Calu3 (cell line): ENCODE measurements at regions not wholly inside any gene's neighbourhood (a gene's known extent, or its start where the extent isn't known, plus 50 kb on each side); places are given as distances from the start of the nearest gene placed in this dataset.
"Not testable (repeated sequence)": the region's sequence is repeated elsewhere in the genome, so short reads cannot be mapped to it uniquely, and the experiment has no call there.

ENCODE experiments used
- BruUV-seq: library from RNA; stranded (reverse); fragments of 400-500 nt; replicated peaks from 2 replicates; lab custom pipeline; 2021; lab: Mats Ljungman, UMichigan
- CTCF ChIA-PET: fragments of 300-600 bp; sonication (Branson Sonifier 250); formaldehyde crosslinking; loops from one replicate; lab custom pipeline; 2022; ENCODE audit warnings: antibody characterized with exemption; lab: Charles Lee
- DNase-seq: peaks from one replicate; pipeline ENCODE4 v3.0.0; 2022
- H3K27ac Mint-ChIP-seq: one replicate; pipeline ENCODE4 v1.8.0; 2022; ENCODE audit warnings: mixed read lengths; ENCODE audit not compliant: unreplicated experiment
- H3K27me3 Mint-ChIP-seq: one replicate; pipeline ENCODE4 v1.8.0; 2022; ENCODE audit warnings: mixed read lengths; ENCODE audit not compliant: unreplicated experiment
- H3K36me3 Mint-ChIP-seq: one replicate; pipeline ENCODE4 v1.8.0; 2022; ENCODE audit warnings: mild to moderate bottlenecking, moderate library complexity, mixed read lengths; ENCODE audit not compliant: insufficient read depth, unreplicated experiment
- H3K4me1 Mint-ChIP-seq: one replicate; pipeline ENCODE4 v1.8.0; 2022; ENCODE audit warnings: mild to moderate bottlenecking, low read depth, mixed read lengths; ENCODE audit not compliant: unreplicated experiment
- H3K4me3 Mint-ChIP-seq: one replicate; pipeline ENCODE4 v1.8.0; 2022; ENCODE audit warnings: mild to moderate bottlenecking, low read depth, moderate library complexity, mixed read lengths; ENCODE audit not compliant: unreplicated experiment
- H3K9me3 Mint-ChIP-seq: one replicate; pipeline ENCODE4 v1.8.0; 2022; ENCODE audit warnings: low read depth, mixed read lengths; ENCODE audit not compliant: unreplicated experiment
- CTCF ChIP-seq: fragments of 200-600 bp; IDR thresholded peaks from one replicate; pipeline ENCODE4 v1.8.0; 2022; ENCODE audit warnings: antibody characterized with exemption; ENCODE audit not compliant: unreplicated experiment
- intact Hi-C: fragments of 100-400 bp; cut with micrococcal nuclease; formaldehyde crosslinking; loops from one replicate; pipeline ENCODE4 v1.10.0; 2022; ENCODE audit not compliant: unreplicated experiment

GRCh38 chr20:29313481-29313880, 1944.0 kb upstream of the DEFB115 start:
- DNase-seq, result no peak
- no peaks in the 10 kb centered on the region for H3K4me1 Mint-ChIP-seq
- H3K27me3 Mint-ChIP-seq, result no peaks in the 10 kb centered on the region
- peaks cover 27% of the 10 kb centered on the region for H3K9me3 Mint-ChIP-seq
- CTCF ChIA-PET, result no interaction called here
- BruUV-seq, result no TSS peak
- TF ChIP-seq CTCF, result no peak
- intact Hi-C loops, result no loop called here
- no peak overlapping the region for H3K4me3 Mint-ChIP-seq
- H3K36me3 Mint-ChIP-seq, result no peaks in the 10 kb centered on the region
- no peak overlapping the region for H3K27ac Mint-ChIP-seq

GRCh38 chr20:29314294-29314693, 1943.2 kb upstream of the DEFB115 start:
- Mint-ChIP-seq H3K36me3 (no peaks in the 10 kb centered on the region), H3K27ac (no peak overlapping the region), H3K4me1 (no peaks in the 10 kb centered on the region), H3K9me3 (peaks cover 19% of the 10 kb centered on the region), H3K27me3 (no peaks in the 10 kb centered on the region), H3K4me3 (no peak overlapping the region)
- no peak for TF ChIP-seq CTCF
- CTCF ChIA-PET, result no interaction called here
- no peak for DNase-seq
- BruUV-seq, result no TSS peak
- intact Hi-C loops, result no loop called here

- H3K36me3 Mint-ChIP-seq, result no peaks in the 10 kb centered on the region
- H3K9me3 Mint-ChIP-seq, result peaks cover 8% of the 10 kb centered on the region
- H3K4me1 Mint-ChIP-seq, result no peaks in the 10 kb centered on the region
- TF ChIP-seq CTCF, result no peak
- BruUV-seq, result no TSS peak
- H3K27ac Mint-ChIP-seq, result no peak overlapping the region
- intact Hi-C loops, result no loop called here
- DNase-seq, result no peak
- no peaks in the 10 kb centered on the region for H3K27me3 Mint-ChIP-seq
- no peak overlapping the region for H3K4me3 Mint-ChIP-seq
- CTCF ChIA-PET, result no interaction called here
These were observed 1938.5 kb upstream of the DEFB115 start for GRCh38 chr20:29318871-29319461.

GRCh38 chr20:29319725-29320124, 1937.7 kb upstream of the DEFB115 start:
- CTCF ChIA-PET, result no interaction called here
- H3K36me3 Mint-ChIP-seq, result no peaks in the 10 kb centered on the region
- no peak for TF ChIP-seq CTCF
- no peak overlapping the region for H3K27ac Mint-ChIP-seq
- H3K4me3 Mint-ChIP-seq, result no peak overlapping the region
- no TSS peak for BruUV-seq
- no peak for DNase-seq
- H3K4me1 Mint-ChIP-seq, result no peaks in the 10 kb centered on the region
- H3K9me3 Mint-ChIP-seq, result peaks cover 2% of the 10 kb centered on the region
- intact Hi-C loops, result no loop called here
- H3K27me3 Mint-ChIP-seq, result no peaks in the 10 kb centered on the region

- BruUV-seq, result not testable (repeated sequence)
These were observed 1937.1 kb upstream of the DEFB115 start for GRCh38 chr20:29320216-29320949.

GRCh38 chr20:29323631-29324515, 1933.6 kb upstream of the DEFB115 start:
- CTCF ChIA-PET, DNase-seq, H3K4me3 Mint-ChIP-seq, H3K27me3 Mint-ChIP-seq, H3K9me3 Mint-ChIP-seq, H3K27ac Mint-ChIP-seq, BruUV-seq, H3K36me3 Mint-ChIP-seq, intact Hi-C loops, H3K4me1 Mint-ChIP-seq: not testable (repeated sequence)

More at GRCh38 chr20:29320216-29320949, 1937.1 kb upstream of the DEFB115 start:
- H3K4me1 Mint-ChIP-seq, H3K27ac Mint-ChIP-seq, H3K36me3 Mint-ChIP-seq, H3K9me3 Mint-ChIP-seq, H3K4me3 Mint-ChIP-seq, CTCF ChIA-PET, DNase-seq, H3K27me3 Mint-ChIP-seq, intact Hi-C loops: not testable (repeated sequence)
